Aorta (tissue), 5 donors: ENCODE measurements at regions not wholly inside any gene's neighbourhood (a gene's known extent, or its start where the extent isn't known, plus 50 kb on each side); places are given as distances from the start of the nearest gene placed in this dataset.

ENCODE experiments used
- ATAC-seq: fragments of 200-7000 bp; cut with Tn5 transposase; one replicate; pipeline ENCODE4 v1.9.1; 2022; ENCODE audit warnings: moderate library complexity; ENCODE audit not compliant: low FRiP score
- DNase-seq, 2 donors: peaks; one replicate each; pipeline ENCODE4 v3.0.0-alpha.2; 2020
- H3K27ac ChIP-seq, 2 donors: one replicate each; pipeline ENCODE4 v1.5.1; 2013; ENCODE audit warnings: low read length in 2 of 2, mild to moderate bottlenecking in 2 of 2, moderate library complexity in 2 of 2, control low read depth in 1 of 2, inconsistent platforms in 1 of 2, low read depth in 1 of 2
- H3K27me3 ChIP-seq, 2 donors: one replicate each; pipeline ENCODE4 v1.6.1; 2013; ENCODE audit warnings: control low read depth in 1 of 2, low read length in 1 of 2, mild to moderate bottlenecking in 1 of 2, moderate library complexity in 1 of 2; ENCODE audit not compliant: insufficient read depth in 2 of 2, control insufficient read depth in 1 of 2
- H3K36me3 ChIP-seq, 2 donors: one replicate each; pipeline ENCODE4 v1.6.1; 2013; ENCODE audit warnings: control low read depth in 1 of 2, low read length in 1 of 2, mild to moderate bottlenecking in 1 of 2; ENCODE audit not compliant: insufficient read depth in 2 of 2, control insufficient read depth in 1 of 2
- H3K4me1 ChIP-seq, 2 donors: one replicate each; pipeline ENCODE4 v1.6.1; 2013; ENCODE audit warnings: low read length in 2 of 2, control low read depth in 1 of 2, mild to moderate bottlenecking in 1 of 2, moderate library complexity in 1 of 2; ENCODE audit not compliant: insufficient read depth in 2 of 2, control insufficient read depth in 1 of 2
- H3K4me3 ChIP-seq, 2 donors: one replicate each; pipeline ENCODE4 v1.5.1; 2013; ENCODE audit warnings: low read length in 2 of 2, control low read depth in 1 of 2, mild to moderate bottlenecking in 1 of 2
- H3K9me3 ChIP-seq: one replicate; pipeline ENCODE4 v1.6.1; 2013; ENCODE audit warnings: mild to moderate bottlenecking, low read length; ENCODE audit not compliant: control insufficient read depth
- WGBS, 2 donors: extraction: QIAGEN DNeasy Blood & Tissue Kit; methylation state at CpG; one replicate each; pipeline ENCODE4 v1.1.7; 2013; 5-methylcytosine and 5-hydroxymethylcytosine counted together
- intact Hi-C, 2 donors: fragments of 100-400 bp; cut with DNase I; formaldehyde crosslinking; loops; one replicate each; pipeline versions ENCODE4 v1.14.2 to v1.15.0; 2022
- donor health status: healthy with polysubstance abuse.
- donor health status: Bipolar disorder and iron deficiency.
- donor health status: DM: no; HTN: no; CAD: no.
- donor health status: DM: no; HTN: no; CAD: no.
- donor health status: DM: yes; HTN: yes; CAD: no.

- H3K27ac ChIP-seq, result no peak overlapping the region
- intact Hi-C loops, result no loop called here
- ATAC-seq (no peak), DNase-seq (no peak)
- no peaks in the 10 kb centered on the region for H3K9me3 ChIP-seq
- no peak overlapping the region for H3K4me3 ChIP-seq
- H3K27me3 ChIP-seq, result no peaks in the 10 kb centered on the region
- 73 to 75% methylated on average over 1 of the region's 1 CpG for WGBS, 2 donors
- no peaks in the 10 kb centered on the region for H3K4me1 ChIP-seq
- no peaks in the 10 kb centered on the region for H3K36me3 ChIP-seq
These were observed 258.3 kb downstream of the C3orf38 start for GRCh38 chr3:88408097-88408496.

GRCh38 chr3:88408935-88409334 lies 259.2 kb downstream of the C3orf38 start:
- 67 to 70% methylated on average over 5 of the region's 5 CpGs for WGBS, 2 donors
- intact Hi-C loops, result no loop called here
- Histone ChIP-seq H3K4me1 (no peaks in the 10 kb centered on the region), H3K36me3 (no peaks in the 10 kb centered on the region), H3K9me3 (no peaks in the 10 kb centered on the region), H3K27ac (no peak overlapping the region), H3K4me3 (no peak overlapping the region), H3K27me3 (no peaks in the 10 kb centered on the region)
- no peak for DNase-seq
- ATAC-seq, result no peak

GRCh38 chr3:88410259-88410658 lies 260.5 kb downstream of the C3orf38 start:
- Histone ChIP-seq H3K4me1 (no peaks in the 10 kb centered on the region), H3K9me3 (no peaks in the 10 kb centered on the region), H3K27ac (no peak overlapping the region), H3K27me3 (no peaks in the 10 kb centered on the region), H3K36me3 (no peaks in the 10 kb centered on the region), H3K4me3 (no peak overlapping the region)
- ATAC-seq (no peak), DNase-seq (no peak)
- 58 to 65% methylated on average over 3 of the region's 3 CpGs for WGBS, 2 donors
- intact Hi-C loops, result no loop called here

DNA sequence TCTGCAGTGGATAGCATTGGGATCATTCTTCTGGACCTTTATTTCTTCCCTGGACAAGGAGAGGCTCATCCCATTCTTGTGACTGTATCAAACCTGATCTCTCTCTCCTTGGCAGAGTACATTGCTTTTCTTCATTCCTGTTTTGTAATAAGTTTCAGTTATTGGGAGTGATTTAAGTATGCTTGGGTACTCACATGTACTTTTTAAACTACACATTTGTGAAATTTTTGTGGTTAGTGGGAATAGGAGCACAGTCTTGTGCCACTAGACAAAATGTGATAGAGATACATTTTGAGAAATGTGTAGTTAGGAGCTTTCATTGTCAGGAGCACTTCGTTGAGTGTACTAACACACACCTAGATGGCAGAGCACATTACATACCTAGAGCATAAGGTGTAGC lies 262.6 kb downstream of the C3orf38 start:
- no peaks in the 10 kb centered on the region for H3K27me3 ChIP-seq
- H3K27ac ChIP-seq, result no peak overlapping the region
- no peak overlapping the region for H3K4me3 ChIP-seq
- H3K4me1 ChIP-seq, result no peaks in the 10 kb centered on the region
- DNase-seq, result no peak
- no peaks in the 10 kb centered on the region for H3K36me3 ChIP-seq
- ATAC-seq, result no peak
- WGBS, 2 donors, result 66 to 68% methylated on average over 1 of the region's 1 CpG
- intact Hi-C loops, result no loop called here
- no peaks in the 10 kb centered on the region for H3K9me3 ChIP-seq

GRCh38 chr3:88416436-88416835 lies 266.7 kb downstream of the C3orf38 start:
- Histone ChIP-seq H3K4me1 (no peaks in the 10 kb centered on the region), H3K9me3 (peaks cover 2% of the 10 kb centered on the region), H3K36me3 (no peaks in the 10 kb centered on the region), H3K4me3 (no peak overlapping the region), H3K27me3 (no peaks in the 10 kb centered on the region), H3K27ac (no peak overlapping the region)
- 68 to 82% methylated on average over 2 of the region's 2 CpGs for WGBS, 2 donors
- ATAC-seq (no peak), DNase-seq (no peak)
- intact Hi-C loops, result no loop called here

GRCh38 chr3:88418219-88418618 lies 268.5 kb downstream of the C3orf38 start:
- Histone ChIP-seq H3K9me3 (peaks cover 2% of the 10 kb centered on the region), H3K4me1 (no peaks in the 10 kb centered on the region), H3K36me3 (no peaks in the 10 kb centered on the region), H3K27ac (no peak overlapping the region), H3K4me3 (no peak overlapping the region), H3K27me3 (no peaks in the 10 kb centered on the region)
- WGBS, 2 donors, result 83 to 87% methylated on average over 6 of the region's 6 CpGs
- no peak for ATAC-seq
- intact Hi-C loops, result no loop called here
- DNase-seq, result no peak

- Histone ChIP-seq H3K27me3 (no peaks in the 10 kb centered on the region), H3K4me3 (no peak overlapping the region), H3K4me1 (no peaks in the 10 kb centered on the region), H3K27ac (no peak overlapping the region), H3K9me3 (no peaks in the 10 kb centered on the region), H3K36me3 (no peaks in the 10 kb centered on the region)
- ATAC-seq (no peak), DNase-seq (no peak)
- 6 to 11% methylated on average over 2 of the region's 2 CpGs for WGBS, 2 donors
- intact Hi-C loops, result no loop called here
These were observed 283.8 kb downstream of the C3orf38 start for GRCh38 chr3:88433568-88433967.

GRCh38 chr3:88434001-88434400 lies 284.2 kb downstream of the C3orf38 start:
- H3K27me3 ChIP-seq, result no peaks in the 10 kb centered on the region
- H3K4me3 ChIP-seq, result no peak overlapping the region
- intact Hi-C loops, result no loop called here
- 52 to 64% methylated on average over 2 of the region's 2 CpGs for WGBS, 2 donors
- H3K9me3 ChIP-seq, result no peaks in the 10 kb centered on the region
- H3K27ac ChIP-seq, result no peak overlapping the region
- no peaks in the 10 kb centered on the region for H3K36me3 ChIP-seq
- no peak for DNase-seq
- H3K4me1 ChIP-seq, result no peaks in the 10 kb centered on the region
- no peak for ATAC-seq

GRCh38 chr3:88440701-88441100 lies 290.9 kb downstream of the C3orf38 start:
- ATAC-seq (no peak), DNase-seq (no peak)
- intact Hi-C loops, result no loop called here
- 8 to 11% methylated on average over 1 of the region's 1 CpG for WGBS, 2 donors
- Histone ChIP-seq H3K36me3 (no peaks in the 10 kb centered on the region), H3K27me3 (no peaks in the 10 kb centered on the region), H3K4me1 (no peaks in the 10 kb centered on the region), H3K4me3 (no peak overlapping the region), H3K27ac (no peak overlapping the region), H3K9me3 (no peaks in the 10 kb centered on the region)
